GM12878 (cell line): ENCODE measurements at regions not wholly inside any gene's neighbourhood (a gene's known extent, or its start where the extent isn't known, plus 50 kb on each side); places are given as distances from the start of the nearest gene placed in this dataset.

Experiments used
- CREM ChIP-seq: IDR thresholded peaks from 2 replicates; pipeline ENCODE4 v1.6.1; 2014; ENCODE audit warnings: antibody characterized with exemption, low read depth
- CTCF ChIP-seq, 3 experiments: IDR thresholded peaks in 2 of 3; conservative IDR thresholded peaks in 1 of 3; 2 replicates each; pipeline ENCODE4 v1.5.1; 2011; ENCODE audit warnings: low read depth in 3 of 3, low read length in 3 of 3, mild to moderate bottlenecking in 3 of 3, control low read depth in 2 of 3, moderate library complexity in 2 of 3, inconsistent platforms in 1 of 3, mixed read lengths in 1 of 3; ENCODE audit not compliant: control insufficient read depth in 2 of 3, insufficient read depth in 1 of 3; ENCODE audit errors: extremely low read depth in 1 of 3
- ELK1 ChIP-seq: IDR thresholded peaks from 2 replicates; pipeline ENCODE4 v1.6.1; 2012; ENCODE audit warnings: low read depth, low read length, improper control_type of control experiment
- ETV6 ChIP-seq, 2 experiments: fragments of 450-650 bp in 1 of 2; IDR thresholded peaks in 1 of 2; conservative IDR thresholded peaks in 1 of 2; 2 replicates each; pipeline ENCODE4 v1.6.1; 2014; ENCODE audit warnings: antibody characterized with exemption in 1 of 2, borderline replicate concordance in 1 of 2, low read depth in 1 of 2, mild to moderate bottlenecking in 1 of 2, moderate library complexity in 1 of 2
- MEF2A ChIP-seq: IDR thresholded peaks from 2 replicates; pipeline ENCODE4 v1.6.1; 2011; ENCODE audit warnings: low read depth, mild to moderate bottlenecking, low read length, moderate library complexity; ENCODE audit not compliant: insufficient read depth
- MLLT1 ChIP-seq: fragments of 450-650 bp; IDR thresholded peaks from 2 replicates; pipeline ENCODE4 v1.6.1; 2016; ENCODE audit warnings: mild to moderate bottlenecking
- POLR2A ChIP-seq: IDR thresholded peaks from 2 replicates; pipeline ENCODE4 v1.6.1; 2011; ENCODE audit warnings: low read depth, mild to moderate bottlenecking, low read length
- RCOR1 ChIP-seq: conservative IDR thresholded peaks from 2 replicates; pipeline ENCODE4 v1.6.1; 2012; ENCODE audit warnings: low read depth, low read length, improper control_type of control experiment
- SIN3A ChIP-seq: IDR thresholded peaks from 2 replicates; pipeline ENCODE4 v1.6.1; 2012; ENCODE audit warnings: low read depth, low read length, improper control_type of control experiment
- ZNF384 ChIP-seq: IDR thresholded peaks from 2 replicates; pipeline ENCODE4 v1.6.1; 2012; ENCODE audit warnings: low read depth, mild to moderate bottlenecking, low read length, improper control_type of control experiment, borderline replicate concordance

GRCh38 chr20:51164731-51165130 lies 141.8 kb upstream of the KCNG1 start:
- TF ChIP-seq RCOR1 (no peak), SIN3A (no peak), MEF2A (no peak), ZNF384 (no peak), ELK1 (no peak), CTCF (IDR thresholded peaks at IDR 0.05 in 2 of 3, conservative IDR thresholded peaks at IDR 0.05 in 1 of 3; ENCODE audit: control insufficient read depth in 2 of 3, extremely low read depth in 1 of 3, insufficient read depth in 1 of 3, low read depth in 3 of 3, low read length in 3 of 3) (no peak), CREM (no peak), ETV6 (conservative IDR thresholded peaks at IDR 0.05 in 1 of 2, IDR thresholded peaks at IDR 0.05 in 1 of 2; ENCODE audit: borderline replicate concordance in 1 of 2, low read depth in 1 of 2) (no peak), POLR2A (no peak), MLLT1 (no peak)
